ENCODE measurements at regions not wholly inside any gene's neighbourhood (a gene's known extent, or its start where the extent isn't known, plus 50 kb on each side); places are given as distances from the start of the nearest gene placed in this dataset.

DNA sequence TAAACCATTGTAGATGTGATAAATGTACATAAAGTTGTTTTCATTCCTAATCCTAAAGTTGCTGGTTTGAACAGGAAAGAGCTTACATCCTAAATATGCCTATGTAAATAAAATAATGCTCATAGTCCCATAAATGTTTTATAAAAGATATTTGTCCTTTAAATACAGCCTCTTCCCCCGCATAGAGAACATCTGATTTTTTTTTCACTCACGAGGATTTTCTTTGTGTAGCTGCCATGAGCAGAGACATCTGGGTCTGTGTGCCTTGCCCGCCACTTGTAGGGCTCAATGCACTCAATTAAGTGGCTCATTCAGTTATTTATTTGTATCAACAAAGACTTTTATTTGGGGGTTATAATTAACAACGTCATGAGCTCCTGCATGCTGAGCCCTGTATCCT lies 72.8 kb downstream of the SOWAHC start:
- H4K91ac ChIP-seq (ENCODE audit: insufficient read depth, low read depth, low read length), result no peak overlapping the region
- no peak overlapping the region for H2AK5ac ChIP-seq (ENCODE audit: low read depth, low read length)
- no peak overlapping the region for H3K27ac ChIP-seq (ENCODE audit: insufficient read depth, low read length)
- no peak for DNase-seq
- no peaks in the 10 kb centered on the region for H4K20me1 ChIP-seq (ENCODE audit: insufficient read depth, low read length)
- in situ Hi-C loops (cut with MboI; ENCODE audit: low sequenced_read_pairs), result no loop called here
- no CpG with 5 or more reads among the region's 4 CpGs for WGBS, 2 experiments (ENCODE audit: extremely low coverage in 2 of 2, insufficient read length in 1 of 2)
- H3K27me3 ChIP-seq (ENCODE audit: control insufficient read depth, insufficient read depth, low read length), result peaks cover 10% of the 10 kb centered on the region
- no peak overlapping the region for H2BK20ac ChIP-seq (ENCODE audit: low read depth, low read length)
- H2BK15ac ChIP-seq (ENCODE audit: low read depth, low read length), result no peak overlapping the region
- H2BK5ac ChIP-seq (ENCODE audit: low read depth, low read length, poor library complexity, severe bottlenecking), result no peak overlapping the region
- H3K36me3 ChIP-seq (ENCODE audit: control insufficient read depth, insufficient read depth, low read length), result no peaks in the 10 kb centered on the region
- TF ChIP-seq, protein P1, sequence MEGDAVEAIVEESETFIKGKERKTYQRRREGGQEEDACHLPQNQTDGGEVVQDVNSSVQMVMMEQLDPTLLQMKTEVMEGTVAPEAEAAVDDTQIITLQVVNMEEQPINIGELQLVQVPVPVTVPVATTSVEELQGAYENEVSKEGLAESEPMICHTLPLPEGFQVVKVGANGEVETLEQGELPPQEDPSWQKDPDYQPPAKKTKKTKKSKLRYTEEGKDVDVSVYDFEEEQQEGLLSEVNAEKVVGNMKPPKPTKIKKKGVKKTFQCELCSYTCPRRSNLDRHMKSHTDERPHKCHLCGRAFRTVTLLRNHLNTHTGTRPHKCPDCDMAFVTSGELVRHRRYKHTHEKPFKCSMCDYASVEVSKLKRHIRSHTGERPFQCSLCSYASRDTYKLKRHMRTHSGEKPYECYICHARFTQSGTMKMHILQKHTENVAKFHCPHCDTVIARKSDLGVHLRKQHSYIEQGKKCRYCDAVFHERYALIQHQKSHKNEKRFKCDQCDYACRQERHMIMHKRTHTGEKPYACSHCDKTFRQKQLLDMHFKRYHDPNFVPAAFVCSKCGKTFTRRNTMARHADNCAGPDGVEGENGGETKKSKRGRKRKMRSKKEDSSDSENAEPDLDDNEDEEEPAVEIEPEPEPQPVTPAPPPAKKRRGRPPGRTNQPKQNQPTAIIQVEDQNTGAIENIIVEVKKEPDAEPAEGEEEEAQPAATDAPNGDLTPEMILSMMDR (conservative IDR thresholded peaks at IDR 0.05; ENCODE audit: low read depth, low read length), result no peak
- TF ChIP-seq MAFK (IDR thresholded peaks at IDR 0.05; ENCODE audit: low read depth, low read length) (no peak), RCOR1 (IDR thresholded peaks at IDR 0.05; ENCODE audit: insufficient replicate concordance, low read length) (no peak), RFX5 (IDR thresholded peaks at IDR 0.05; ENCODE audit: low read depth, low read length) (no peak), NFE2L2 (IDR thresholded peaks at IDR 0.05; ENCODE audit: low read depth, low read length) (no peak), MXI1 (IDR thresholded peaks at IDR 0.05; ENCODE audit: borderline replicate concordance, low read depth, low read length) (no peak)
- no peak overlapping the region for H2AFZ ChIP-seq (replicated peaks; ENCODE audit: low read length, poor library complexity)
- CTCF ChIA-PET, result no interaction called here
- BruUV-seq (replicated peaks), result no TSS peak
- no peaks in the 10 kb centered on the region for H3K9me1 ChIP-seq (ENCODE audit: insufficient read depth, low read length)
- H3K9ac ChIP-seq (ENCODE audit: low read depth, low read length), result no peak overlapping the region
- ATAC-seq (ENCODE audit: low read depth), result no peak
- intact Hi-C loops (cut with micrococcal nuclease), result no loop called here
- no peaks in the 10 kb centered on the region for H3K9me3 ChIP-seq (ENCODE audit: control insufficient read depth, insufficient read depth, low read length)
- H3K56ac ChIP-seq (ENCODE audit: extremely low read depth, insufficient read depth, low read length), result no peak overlapping the region
- no peak overlapping the region for H2AK9ac ChIP-seq (replicated peaks; ENCODE audit: low read depth, low read length, poor library complexity)
- H3K4me1 ChIP-seq (ENCODE audit: control insufficient read depth, insufficient read depth, low read length), result peaks cover 4% of the 10 kb centered on the region; the same call in 1 of the 2 replicates
- no peaks in the 10 kb centered on the region for H3K79me1 ChIP-seq (ENCODE audit: low read depth in 1 of 2, low read length in 2 of 2)
- no peak overlapping the region for H3K18ac ChIP-seq (ENCODE audit: low read depth, low read length)
- no peak overlapping the region for H3K4me3 ChIP-seq (ENCODE audit: insufficient read depth, low read depth, low read length)
- POLR2A ChIA-PET (ENCODE audit: unreplicated experiment), result interaction anchor here (0.6 kb wide), 1 partner anchor 217 kb away, joined by 3 read pairs; no protein-coding TSS in a partner anchor
- no peak overlapping the region for H3K14ac ChIP-seq (replicated peaks; ENCODE audit: low read depth, low read length)
- dilution Hi-C loops (cut with HindIII; ENCODE audit: low sequenced_read_pairs, unreplicated experiment), result no loop called here
- H2BK120ac ChIP-seq (ENCODE audit: low read depth, low read length), result no peak overlapping the region
- H4K5ac ChIP-seq (ENCODE audit: low read depth, low read length), result no peak overlapping the region
- H3K23ac ChIP-seq (ENCODE audit: low read depth, low read length), result no peak overlapping the region
- H4K8ac ChIP-seq (ENCODE audit: low read depth in 2 of 2, low read length in 2 of 2), result no peak overlapping the region
- no peak overlapping the region for H3K4me2 ChIP-seq (ENCODE audit: low read depth, low read length)
- H3K4ac ChIP-seq (ENCODE audit: low read depth, low read length), result no peak overlapping the region

Data from IMR-90 (cell line).